SK-N-MC (cell line): ENCODE measurements at regions not wholly inside any gene's neighbourhood (a gene's known extent, or its start where the extent isn't known, plus 50 kb on each side); places are given as distances from the start of the nearest gene placed in this dataset.

Experiments
- DNase-seq: peaks from one replicate; pipeline ENCODE4 v3.0.0-alpha.2; 2011; ENCODE audit warnings: low read depth, low spot score
- H3K27ac ChIP-seq: fragments of 200-600 bp; sonication (generic); 2 replicates; pipeline ENCODE4 v1.5.1; 2016; ENCODE audit warnings: mixed run types
- H3K36me3 ChIP-seq: fragments of 200-600 bp; sonication (generic); 2 replicates; pipeline ENCODE4 v1.6.1; 2017; ENCODE audit warnings: antibody characterized with exemption, low read length, mixed read lengths; ENCODE audit not compliant: insufficient read depth
- H3K4me3 ChIP-seq: fragments of 200-600 bp; sonication (generic); 2 replicates; pipeline ENCODE4 v1.5.1; 2016
- H3K9ac ChIP-seq: fragments of 200-600 bp; sonication (generic); 2 replicates; pipeline ENCODE4 v1.8.0; 2017; ENCODE audit warnings: mixed run types, mixed read lengths; ENCODE audit not compliant: insufficient read length
- H3K9me3 ChIP-seq: fragments of 200-600 bp; sonication (generic); 2 replicates; pipeline ENCODE4 v1.6.1; 2017; ENCODE audit warnings: low read depth, mild to moderate bottlenecking, antibody characterized with exemption, low read length, moderate library complexity, mixed read lengths
- EZH2 ChIP-seq: fragments of 200-600 bp; sonication (generic); IDR thresholded peaks from one replicate; pipeline ENCODE4 v1.6.1; 2017; ENCODE audit warnings: antibody characterized with exemption
- FOXP2 ChIP-seq: optimal IDR thresholded peaks from 2 replicates; pipeline ENCODE3; 2011; ENCODE audit warnings: mild to moderate bottlenecking, moderate library complexity; ENCODE audit not compliant: insufficient read depth; ENCODE audit errors: extremely low read length, control extremely low read depth
- POLR2AphosphoS5 ChIP-seq: IDR thresholded peaks from 2 replicates; pipeline ENCODE4 v1.6.1; 2012; ENCODE audit warnings: mild to moderate bottlenecking, low read depth, low read length, borderline replicate concordance

DNA sequence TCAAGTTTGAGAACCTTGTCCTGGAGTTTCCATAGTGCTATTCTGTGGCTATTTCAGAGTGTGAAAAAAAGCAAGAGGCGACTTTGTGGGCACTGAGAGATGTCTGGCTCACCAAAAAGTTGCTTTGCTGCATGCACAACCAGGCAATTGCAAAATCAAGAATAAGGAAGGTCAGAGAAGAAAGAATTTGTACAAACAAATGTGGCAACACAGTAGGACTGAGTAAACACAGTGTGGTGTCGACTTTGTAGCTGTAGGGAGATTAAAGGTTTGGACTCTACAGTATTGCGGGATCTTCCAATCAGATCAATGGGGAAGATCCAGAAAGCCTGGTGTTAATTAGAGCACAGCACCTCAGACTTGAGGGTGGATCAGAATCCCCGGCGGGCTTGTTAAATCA lies 88.1 kb upstream of the PLPP4 start:
- no peak overlapping the region for H3K4me3 ChIP-seq
- no peak for DNase-seq
- no peaks in the 10 kb centered on the region for H3K36me3 ChIP-seq
- H3K27ac ChIP-seq, result no peak overlapping the region
- H3K9ac ChIP-seq, result no peak overlapping the region
- TF ChIP-seq EZH2 (no peak), POLR2AphosphoS5 (no peak), FOXP2 (no peak)
- H3K9me3 ChIP-seq, result no peaks in the 10 kb centered on the region

- Histone ChIP-seq H3K27ac (no peak overlapping the region), H3K9ac (no peak overlapping the region), H3K36me3 (no peaks in the 10 kb centered on the region), H3K9me3 (no peaks in the 10 kb centered on the region), H3K4me3 (no peak overlapping the region)
- TF ChIP-seq EZH2 (no peak), POLR2AphosphoS5 (no peak), FOXP2 (no peak)
- DNase-seq, result no peak
Observed at GRCh38 chr10:120369856-120370276, 87.2 kb upstream of the PLPP4 start.

- no peak for DNase-seq
- no peak overlapping the region for H3K4me3 ChIP-seq
- H3K27ac ChIP-seq, result no peak overlapping the region
- no peak overlapping the region for H3K9ac ChIP-seq
- no peaks in the 10 kb centered on the region for H3K9me3 ChIP-seq
- no peaks in the 10 kb centered on the region for H3K36me3 ChIP-seq
- TF ChIP-seq FOXP2 (no peak), POLR2AphosphoS5 (no peak), EZH2 (no peak)
Observed at GRCh38 chr10:120371856-120372255, 85.2 kb upstream of the PLPP4 start.

DNA sequence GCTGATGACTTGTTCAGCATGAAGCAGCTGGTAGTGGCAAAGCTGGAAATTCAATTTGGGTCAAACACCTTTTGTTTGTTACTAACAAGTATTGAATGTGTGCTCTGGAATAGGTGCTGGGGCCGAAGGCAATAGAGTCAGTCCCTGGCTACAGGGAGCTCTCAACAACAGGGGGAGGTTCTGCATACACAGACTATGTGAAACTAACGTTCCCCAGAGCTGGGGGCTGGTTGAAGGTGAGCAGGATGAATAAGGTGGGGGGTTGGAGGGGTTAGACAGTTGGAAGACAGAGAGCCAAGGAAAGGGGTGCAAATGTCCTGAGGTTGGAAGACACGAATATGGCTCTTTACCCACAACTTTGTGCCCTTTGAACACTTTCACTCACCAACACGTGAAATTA lies 84.1 kb upstream of the PLPP4 start:
- H3K9me3 ChIP-seq, result no peaks in the 10 kb centered on the region
- H3K4me3 ChIP-seq, result no peak overlapping the region
- H3K27ac ChIP-seq, result no peak overlapping the region
- H3K9ac ChIP-seq, result no peak overlapping the region
- H3K36me3 ChIP-seq, result no peaks in the 10 kb centered on the region
- DNase-seq, result no peak
- no peak for TF ChIP-seq FOXP2
- TF ChIP-seq POLR2AphosphoS5, result no peak
- TF ChIP-seq EZH2, result no peak

DNA sequence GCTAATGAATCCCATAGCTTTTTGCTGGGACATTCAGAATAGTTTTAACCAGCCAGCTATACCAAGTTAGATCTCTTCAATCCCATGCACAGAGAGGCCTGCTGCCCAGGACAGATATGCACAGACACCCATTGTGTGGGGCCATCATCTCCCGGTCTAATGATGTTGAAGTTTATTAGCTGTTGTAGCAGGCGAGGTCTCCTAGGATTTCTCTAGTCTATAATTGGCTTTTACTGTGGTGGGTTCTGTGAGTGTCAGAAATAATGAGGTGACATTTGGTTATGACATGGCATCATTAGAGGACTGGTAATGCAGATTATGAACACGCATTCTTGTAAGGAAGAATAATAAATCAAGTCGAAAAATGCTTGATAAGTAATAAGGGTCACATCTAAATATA lies 81.4 kb upstream of the PLPP4 start:
- Histone ChIP-seq H3K4me3 (no peak overlapping the region), H3K36me3 (no peaks in the 10 kb centered on the region), H3K9ac (no peak overlapping the region), H3K9me3 (no peaks in the 10 kb centered on the region), H3K27ac (no peak overlapping the region)
- no peak for TF ChIP-seq FOXP2
- no peak for TF ChIP-seq EZH2
- no peak for TF ChIP-seq POLR2AphosphoS5
- no peak for DNase-seq

DNA sequence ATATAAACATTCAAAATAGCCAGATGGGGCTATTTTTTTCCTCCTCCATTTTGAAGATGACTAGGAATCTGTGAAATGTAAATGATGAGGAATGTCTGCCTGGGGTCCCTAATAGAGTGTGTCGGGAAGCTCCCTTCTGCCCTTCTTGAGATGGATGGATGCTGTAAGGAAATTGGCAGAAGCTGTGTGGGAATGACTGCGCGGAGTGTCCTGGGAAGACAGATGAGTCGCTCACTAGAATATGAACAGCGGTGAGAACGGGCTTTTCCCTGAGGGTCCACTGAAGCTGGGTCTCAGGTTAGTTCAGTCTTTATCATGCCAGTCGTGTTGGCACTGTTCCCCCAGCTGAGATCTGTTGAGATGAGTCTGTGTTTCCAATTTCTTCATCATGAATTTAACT lies 75.1 kb upstream of the PLPP4 start:
- H3K9ac ChIP-seq, result no peak overlapping the region
- H3K27ac ChIP-seq, result no peak overlapping the region
- no peaks in the 10 kb centered on the region for H3K9me3 ChIP-seq
- no peak for DNase-seq
- TF ChIP-seq EZH2 (no peak), POLR2AphosphoS5 (no peak), FOXP2 (no peak)
- no peaks in the 10 kb centered on the region for H3K36me3 ChIP-seq
- H3K4me3 ChIP-seq, result no peak overlapping the region

GRCh38 chr10:120382360-120382759 lies 74.7 kb upstream of the PLPP4 start:
- H3K4me3 ChIP-seq, result no peak overlapping the region

DNA sequence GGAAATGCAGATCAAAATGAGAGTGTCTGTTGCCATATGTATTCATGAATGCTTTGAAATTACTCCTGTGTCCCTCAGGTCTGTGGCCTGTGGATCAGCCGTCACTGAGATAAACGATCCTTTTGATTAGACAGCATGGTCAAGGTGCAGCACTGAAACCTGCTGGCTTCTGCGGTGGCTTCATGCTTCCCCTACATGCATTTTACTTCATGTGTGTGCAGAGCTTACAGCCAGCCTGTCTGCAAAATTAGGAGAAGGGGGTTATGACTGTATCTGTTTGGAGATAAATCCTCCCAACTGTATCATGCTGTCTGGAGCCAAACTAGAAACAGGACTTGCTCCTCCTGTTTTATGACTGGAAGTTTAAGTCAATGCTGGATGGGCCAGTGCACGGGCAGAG lies 71.0 kb upstream of the PLPP4 start:
- no peak for DNase-seq
- H3K27ac ChIP-seq, result no peak overlapping the region
- H3K36me3 ChIP-seq, result no peaks in the 10 kb centered on the region
- H3K4me3 ChIP-seq, result no peak overlapping the region
- no peak for TF ChIP-seq FOXP2
- no peak for TF ChIP-seq POLR2AphosphoS5
- TF ChIP-seq EZH2, result no peak
- no peaks in the 10 kb centered on the region for H3K9me3 ChIP-seq
- no peak overlapping the region for H3K9ac ChIP-seq

More at GRCh38 chr10:120382360-120382759, 74.7 kb upstream of the PLPP4 start:
- TF ChIP-seq FOXP2 (no peak), POLR2AphosphoS5 (no peak), EZH2 (no peak)
- no peak overlapping the region for H3K27ac ChIP-seq
- H3K9ac ChIP-seq, result no peak overlapping the region
- H3K36me3 ChIP-seq, result no peaks in the 10 kb centered on the region
- no peak for DNase-seq
- H3K9me3 ChIP-seq, result no peaks in the 10 kb centered on the region

- no peaks in the 10 kb centered on the region for H3K9me3 ChIP-seq
- no peak for DNase-seq
- H3K27ac ChIP-seq, result no peak overlapping the region
- no peak overlapping the region for H3K9ac ChIP-seq
- H3K36me3 ChIP-seq, result no peaks in the 10 kb centered on the region
- no peak overlapping the region for H3K4me3 ChIP-seq
- TF ChIP-seq POLR2AphosphoS5 (no peak), FOXP2 (no peak), EZH2 (no peak)
Observed at GRCh38 chr10:120386896-120387295, 70.1 kb upstream of the PLPP4 start.

DNA sequence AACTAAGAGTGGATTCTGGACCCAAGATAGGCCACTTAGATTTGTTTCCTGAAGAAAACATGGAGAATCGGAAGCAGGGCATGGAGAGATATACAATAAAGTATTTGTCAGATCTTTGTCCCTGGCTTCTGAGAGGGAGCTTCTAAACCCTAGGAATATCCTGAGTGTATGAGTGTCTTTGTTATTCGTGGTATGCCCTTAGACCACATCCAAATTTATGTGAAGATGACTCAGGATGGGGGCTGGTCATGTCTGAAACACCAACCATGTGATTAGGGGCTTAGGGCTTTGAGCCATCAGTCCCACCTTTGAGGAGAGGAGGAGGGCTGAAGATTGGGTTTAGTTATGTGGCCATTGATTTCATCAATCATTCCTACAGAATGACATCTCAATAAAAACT lies 69.7 kb upstream of the PLPP4 start:
- no peak overlapping the region for H3K9ac ChIP-seq
- no peak overlapping the region for H3K4me3 ChIP-seq
- H3K27ac ChIP-seq, result no peak overlapping the region
- H3K9me3 ChIP-seq, result no peaks in the 10 kb centered on the region
- H3K36me3 ChIP-seq, result no peaks in the 10 kb centered on the region
- TF ChIP-seq FOXP2 (no peak), EZH2 (no peak), POLR2AphosphoS5 (no peak)
- DNase-seq, result no peak
